ENCODE measurements at regions not wholly inside any gene's neighbourhood (a gene's known extent, or its start where the extent isn't known, plus 50 kb on each side); places are given as distances from the start of the nearest gene placed in this dataset.

DNA sequence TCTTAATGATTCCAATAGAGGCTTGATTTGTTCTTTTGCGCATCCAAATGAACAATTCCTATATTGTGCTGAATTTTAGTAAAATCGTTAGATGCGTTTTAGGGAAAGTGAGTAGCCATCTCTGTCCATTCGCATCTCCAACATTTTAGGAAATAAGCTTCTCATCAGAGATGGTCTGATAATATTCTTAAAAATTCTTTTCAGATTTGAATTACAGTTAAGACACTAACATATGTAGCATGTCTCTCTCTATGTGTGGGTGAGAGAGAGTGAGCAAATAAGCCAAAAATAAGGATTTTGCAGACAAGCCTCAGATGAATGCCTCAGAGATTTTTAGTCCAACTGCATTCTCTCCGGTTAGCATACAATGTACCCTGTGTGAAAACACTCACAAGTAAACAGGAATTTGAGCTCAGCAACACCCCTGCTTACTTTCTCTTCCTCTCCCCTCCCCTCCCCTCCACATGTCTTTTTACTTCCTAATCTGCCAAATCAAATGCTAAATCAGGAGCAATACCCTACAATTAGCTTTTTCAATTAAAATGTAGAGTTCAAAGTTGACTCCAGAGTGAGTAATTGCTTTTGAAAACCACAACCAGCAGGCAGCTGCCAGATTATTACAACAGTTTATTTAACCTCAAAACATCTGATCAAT, 354.4 kb downstream of the CRPPA start:
- no peaks in the 10 kb centered on the region for H3K36me3 ChIP-seq
- TF ChIP-seq, protein P1, sequence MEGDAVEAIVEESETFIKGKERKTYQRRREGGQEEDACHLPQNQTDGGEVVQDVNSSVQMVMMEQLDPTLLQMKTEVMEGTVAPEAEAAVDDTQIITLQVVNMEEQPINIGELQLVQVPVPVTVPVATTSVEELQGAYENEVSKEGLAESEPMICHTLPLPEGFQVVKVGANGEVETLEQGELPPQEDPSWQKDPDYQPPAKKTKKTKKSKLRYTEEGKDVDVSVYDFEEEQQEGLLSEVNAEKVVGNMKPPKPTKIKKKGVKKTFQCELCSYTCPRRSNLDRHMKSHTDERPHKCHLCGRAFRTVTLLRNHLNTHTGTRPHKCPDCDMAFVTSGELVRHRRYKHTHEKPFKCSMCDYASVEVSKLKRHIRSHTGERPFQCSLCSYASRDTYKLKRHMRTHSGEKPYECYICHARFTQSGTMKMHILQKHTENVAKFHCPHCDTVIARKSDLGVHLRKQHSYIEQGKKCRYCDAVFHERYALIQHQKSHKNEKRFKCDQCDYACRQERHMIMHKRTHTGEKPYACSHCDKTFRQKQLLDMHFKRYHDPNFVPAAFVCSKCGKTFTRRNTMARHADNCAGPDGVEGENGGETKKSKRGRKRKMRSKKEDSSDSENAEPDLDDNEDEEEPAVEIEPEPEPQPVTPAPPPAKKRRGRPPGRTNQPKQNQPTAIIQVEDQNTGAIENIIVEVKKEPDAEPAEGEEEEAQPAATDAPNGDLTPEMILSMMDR (IDR thresholded peaks at IDR 0.05; ENCODE audit: low read depth, low read length) = no peak
- H3K4me3 ChIP-seq (ENCODE audit: low read depth, low read length) = no peak overlapping the region
- no peaks in the 10 kb centered on the region for H3K9me3 ChIP-seq
- peaks cover 18% of the 10 kb centered on the region for H3K27me3 ChIP-seq
- no peaks in the 10 kb centered on the region for H3K4me1 ChIP-seq
- DNase-seq = no peak

DNA sequence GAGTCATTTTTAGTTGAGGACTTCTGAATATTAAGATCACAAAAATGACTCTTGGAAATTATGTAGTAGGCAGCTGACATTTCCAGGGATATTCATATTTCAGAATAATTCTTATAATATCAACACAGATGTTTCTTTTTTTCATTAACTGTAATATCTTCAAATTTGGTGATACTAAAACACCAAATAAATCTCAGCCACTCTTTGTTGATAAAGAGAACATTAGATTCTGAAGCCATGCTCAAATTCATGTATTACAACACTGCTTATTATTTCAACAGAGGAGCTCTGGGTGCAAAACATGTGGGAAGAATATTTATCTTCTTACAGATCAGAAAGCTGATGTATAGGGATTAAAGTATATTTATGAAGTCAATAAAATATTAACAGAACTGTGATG, 355.4 kb downstream of the CRPPA start:
- TF ChIP-seq, protein P1 (IDR thresholded peaks at IDR 0.05; ENCODE audit: low read depth, low read length) = no peak
- no peak for DNase-seq
- peaks cover 18% of the 10 kb centered on the region for H3K27me3 ChIP-seq

DNA sequence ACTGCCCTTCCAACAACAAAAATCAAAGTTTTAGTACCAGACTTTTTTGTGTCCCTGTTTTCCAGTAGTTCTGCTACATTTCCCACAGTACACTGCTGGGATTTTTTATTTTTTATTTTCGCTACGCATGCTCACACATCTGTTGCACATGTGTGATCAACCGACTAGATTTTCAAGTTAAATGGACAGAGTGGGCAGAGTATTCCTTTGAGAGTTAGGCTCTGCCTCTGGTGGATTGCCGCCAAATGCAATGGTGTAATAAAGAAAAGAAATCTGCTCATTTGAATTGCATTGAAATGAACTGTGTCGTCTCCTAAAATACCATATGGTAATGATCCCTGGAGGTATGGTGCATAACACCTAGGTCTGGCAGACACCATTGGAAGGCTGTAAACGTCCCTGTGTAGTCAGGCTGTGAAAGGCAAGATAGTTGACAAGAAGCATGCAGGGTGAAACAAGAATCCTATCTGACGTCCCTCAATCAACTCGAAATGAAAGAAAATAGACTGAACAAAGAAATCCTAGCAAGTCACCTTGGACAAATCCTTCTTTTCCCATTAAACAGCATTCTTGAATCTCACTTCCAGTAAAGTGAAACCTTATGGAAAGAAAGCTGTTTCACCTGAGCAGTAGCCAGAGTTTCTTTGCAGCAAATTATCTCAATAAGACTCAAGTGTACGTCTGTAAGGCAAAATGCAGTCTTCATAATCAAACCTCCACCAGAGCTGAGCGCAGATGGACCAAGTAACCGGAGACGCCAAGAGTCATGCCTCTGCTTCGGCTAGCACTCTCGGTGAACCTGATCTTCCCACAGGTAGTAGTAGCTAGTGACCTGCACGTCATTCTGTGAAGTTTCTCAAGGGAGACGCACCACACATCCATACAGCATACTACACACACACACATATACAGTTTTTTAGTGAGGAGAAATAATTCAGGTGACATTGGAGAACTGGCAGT, 357.3 kb downstream of the CRPPA start:
- Histone ChIP-seq H3K9me3 (no peaks in the 10 kb centered on the region), H3K27me3 (peaks cover 12% of the 10 kb centered on the region), H3K4me3 (ENCODE audit: low read depth, low read length) (no peak overlapping the region), H3K4me1 (no peaks in the 10 kb centered on the region), H3K36me3 (no peaks in the 10 kb centered on the region)
- TF ChIP-seq, protein P1 (IDR thresholded peaks at IDR 0.05; ENCODE audit: low read depth, low read length) = no peak
- no peak for DNase-seq

More for the DNA sequence above, 355.4 kb downstream of the CRPPA start:
- Histone ChIP-seq H3K9me3 (no peaks in the 10 kb centered on the region), H3K4me3 (ENCODE audit: low read depth, low read length) (no peak overlapping the region), H3K36me3 (no peaks in the 10 kb centered on the region), H3K4me1 (no peaks in the 10 kb centered on the region)

DNA sequence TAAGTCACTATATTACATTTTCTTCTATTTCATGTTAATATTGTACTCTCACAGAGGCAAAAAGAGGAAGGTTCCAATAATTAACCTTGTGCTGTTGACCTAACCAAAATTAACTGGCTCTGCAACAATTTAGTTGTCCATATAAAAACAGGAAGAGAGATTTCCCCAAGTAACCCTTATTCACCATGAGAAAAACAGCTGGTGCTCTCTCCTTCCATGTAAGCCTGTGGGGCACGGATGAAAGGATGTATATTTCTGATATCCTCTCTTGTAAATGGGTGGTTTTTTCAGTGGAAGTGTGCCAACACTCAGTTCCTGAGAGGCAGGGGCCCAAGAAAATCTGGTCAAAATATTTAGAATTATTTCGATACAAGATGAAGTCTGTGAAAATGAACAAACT, 358.1 kb downstream of the CRPPA start:
- H3K9me3 ChIP-seq = no peaks in the 10 kb centered on the region
- peaks cover 12% of the 10 kb centered on the region for H3K27me3 ChIP-seq
- H3K4me3 ChIP-seq (ENCODE audit: low read depth, low read length) = no peak overlapping the region
- TF ChIP-seq, protein P1 (IDR thresholded peaks at IDR 0.05; ENCODE audit: low read depth, low read length) = no peak
- no peaks in the 10 kb centered on the region for H3K4me1 ChIP-seq
- H3K36me3 ChIP-seq = no peaks in the 10 kb centered on the region
- DNase-seq = no peak

DNA sequence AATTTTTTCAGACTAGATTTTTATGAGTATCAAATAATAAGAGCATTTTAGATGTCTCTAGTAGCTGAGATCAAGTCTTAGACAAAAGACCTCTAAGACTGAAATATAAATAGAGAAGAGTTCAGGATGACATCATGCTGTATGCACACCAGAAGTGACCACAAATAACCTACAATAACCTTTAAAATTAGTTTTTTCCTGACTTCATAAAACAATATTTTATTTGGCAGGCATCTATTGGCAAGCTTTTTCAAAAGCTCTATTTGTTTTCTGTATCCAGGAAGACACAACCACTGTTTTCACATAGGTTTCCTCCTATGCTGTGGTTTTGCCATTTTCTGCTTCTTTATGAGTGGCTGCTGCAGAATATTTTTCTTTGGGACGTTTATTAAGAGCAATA, 359.1 kb downstream of the CRPPA start:
- TF ChIP-seq, protein P1 (IDR thresholded peaks at IDR 0.05; ENCODE audit: low read depth, low read length) = no peak

DNA sequence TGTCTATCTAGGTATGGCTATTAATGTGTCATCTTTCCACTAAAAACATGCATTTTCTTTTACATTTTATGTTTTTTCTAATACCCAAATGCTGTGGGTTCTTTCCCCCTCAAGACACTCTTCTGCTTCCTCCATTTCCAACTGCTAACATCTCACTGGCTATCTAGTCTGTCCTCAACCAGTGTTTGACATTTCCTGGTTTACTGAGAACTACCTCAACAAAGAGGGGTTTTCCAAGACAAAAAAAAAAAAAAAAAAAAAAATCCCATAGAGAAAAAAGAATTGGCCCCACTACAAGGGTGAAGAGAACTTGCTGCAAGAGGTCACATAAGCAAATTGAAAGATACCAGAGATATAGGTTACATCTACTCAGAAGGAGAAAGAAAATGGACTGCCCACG, 359.7 kb downstream of the CRPPA start:
- no peaks in the 10 kb centered on the region for H3K9me3 ChIP-seq
- H3K4me1 ChIP-seq = no peaks in the 10 kb centered on the region
- no peaks in the 10 kb centered on the region for H3K36me3 ChIP-seq
- H3K27me3 ChIP-seq = peaks cover 10% of the 10 kb centered on the region
- TF ChIP-seq, protein P1 (IDR thresholded peaks at IDR 0.05; ENCODE audit: low read depth, low read length) = no peak
- DNase-seq = no peak
- no peak overlapping the region for H3K4me3 ChIP-seq (ENCODE audit: low read depth, low read length)

More for the DNA sequence above, 359.1 kb downstream of the CRPPA start:
- H3K9me3 ChIP-seq = no peaks in the 10 kb centered on the region
- peaks cover 12% of the 10 kb centered on the region for H3K27me3 ChIP-seq
- DNase-seq = no peak
- H3K4me3 ChIP-seq (ENCODE audit: low read depth, low read length) = no peak overlapping the region
- H3K36me3 ChIP-seq = no peaks in the 10 kb centered on the region
- H3K4me1 ChIP-seq = no peaks in the 10 kb centered on the region

Measured in BE2C (cell line).